NOMO-1 treated with dmso at 0.1 percent for 144 hours (cell line): ENCODE measurements at regions not wholly inside any gene's neighbourhood (a gene's known extent, or its start where the extent isn't known, plus 50 kb on each side); places are given as distances from the start of the nearest gene placed in this dataset.

Source experiments
- DNase-seq: peaks from one replicate; lab custom pipeline; 2025; ENCODE audit not compliant: unreplicated experiment; lab: John Stamatoyannopoulos, UW

- no peak for DNase-seq
Measured at GRCh38 chr3:189455009-189455408, 176.2 kb upstream of the TP63 start.

- no peak for DNase-seq
Measured at GRCh38 chr3:189455641-189456417, 175.4 kb upstream of the TP63 start.

DNA sequence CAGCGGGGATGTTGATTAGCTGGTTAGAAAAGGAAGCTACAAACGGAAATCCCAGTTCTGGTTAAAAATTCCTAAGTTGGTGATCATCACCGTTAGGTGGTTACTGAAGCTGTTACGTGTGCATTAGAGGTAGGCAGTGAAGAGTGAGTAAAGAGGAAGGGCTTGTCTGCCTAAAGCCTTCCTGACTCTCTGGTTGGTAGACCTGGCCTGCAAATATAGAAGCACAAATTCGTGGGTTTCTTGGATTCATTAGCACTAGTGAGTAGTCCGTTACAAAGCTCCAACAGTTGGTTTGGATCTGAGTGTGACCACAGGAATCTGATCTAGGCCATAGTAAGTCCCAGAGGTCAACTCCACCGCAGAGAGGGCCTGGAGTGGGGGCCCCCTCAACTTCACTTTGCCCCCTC, 174.0 kb upstream of the TP63 start:
- no peak for DNase-seq

- DNase-seq, result no peak
Measured at GRCh38 chr3:189457631-189458412, 173.4 kb upstream of the TP63 start.

DNA sequence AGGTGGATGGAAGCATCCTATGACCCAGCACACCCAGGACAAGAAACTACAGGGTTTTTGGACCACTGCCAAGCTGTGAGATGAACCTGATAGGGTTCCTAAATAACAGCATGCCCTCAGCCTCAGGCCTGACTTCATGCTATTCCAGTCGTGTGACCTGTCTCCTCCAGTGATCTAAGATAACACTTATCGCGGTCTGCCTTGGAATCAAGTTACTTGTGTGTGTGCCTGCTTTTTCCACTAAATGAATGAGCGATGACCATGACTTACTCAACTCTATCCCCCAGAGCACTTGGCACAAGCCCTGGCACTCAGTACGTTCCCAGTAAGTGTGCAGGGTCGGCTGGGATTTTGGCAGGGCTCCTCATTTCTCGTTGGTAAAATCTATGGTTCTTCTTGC, 172.7 kb upstream of the TP63 start:
- no peak for DNase-seq

DNA sequence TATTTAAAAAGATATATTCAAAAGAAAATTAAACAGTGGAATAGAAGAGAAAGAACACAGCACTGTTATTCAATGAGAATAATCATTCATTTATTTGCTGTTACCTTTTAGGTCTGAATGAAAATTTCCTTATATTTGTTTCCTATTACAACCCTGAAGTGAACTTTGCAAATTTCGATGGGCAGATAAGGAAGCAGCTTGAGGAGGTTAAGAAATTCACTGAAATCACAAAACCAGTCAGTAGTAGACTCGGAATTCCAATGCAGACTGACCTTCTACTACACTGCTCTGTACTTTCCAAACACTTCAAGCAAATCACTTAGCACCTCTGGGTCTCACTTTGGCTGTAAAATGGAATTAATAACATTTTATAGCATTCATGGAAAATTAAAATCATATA, 172.0 kb upstream of the TP63 start:
- DNase-seq, result no peak

- DNase-seq, result no peak
Measured at GRCh38 chr3:189460511-189460910, 170.7 kb upstream of the TP63 start.

- DNase-seq, result no peak
Measured at GRCh38 chr3:189464799-189465198, 166.4 kb upstream of the TP63 start.

- no peak for DNase-seq
Measured at GRCh38 chr3:189466004-189466403, 165.2 kb upstream of the TP63 start.

DNA sequence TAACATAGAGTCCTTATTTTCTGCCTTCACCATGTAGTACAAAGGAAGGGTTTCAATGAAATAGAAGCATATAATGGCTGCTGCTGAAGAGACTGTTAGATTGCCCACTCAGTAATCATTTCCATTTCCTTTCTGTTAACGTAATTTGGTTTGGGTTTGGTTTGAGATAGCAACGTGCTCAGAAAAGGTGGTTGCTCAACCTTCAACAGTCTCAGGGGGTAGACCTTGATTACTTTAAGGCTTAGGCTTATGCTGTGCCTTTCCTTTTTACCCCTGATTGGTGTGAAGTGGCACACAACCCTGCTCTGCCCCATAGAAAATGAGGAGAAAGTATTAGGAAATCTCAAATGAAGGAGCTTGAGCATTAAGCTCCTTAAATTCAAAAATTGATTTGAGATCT, 163.7 kb upstream of the TP63 start:
- DNase-seq, result peak; percentile 84

- no peak for DNase-seq
Measured at GRCh38 chr3:189474944-189475343, 156.2 kb upstream of the TP63 start.

DNA sequence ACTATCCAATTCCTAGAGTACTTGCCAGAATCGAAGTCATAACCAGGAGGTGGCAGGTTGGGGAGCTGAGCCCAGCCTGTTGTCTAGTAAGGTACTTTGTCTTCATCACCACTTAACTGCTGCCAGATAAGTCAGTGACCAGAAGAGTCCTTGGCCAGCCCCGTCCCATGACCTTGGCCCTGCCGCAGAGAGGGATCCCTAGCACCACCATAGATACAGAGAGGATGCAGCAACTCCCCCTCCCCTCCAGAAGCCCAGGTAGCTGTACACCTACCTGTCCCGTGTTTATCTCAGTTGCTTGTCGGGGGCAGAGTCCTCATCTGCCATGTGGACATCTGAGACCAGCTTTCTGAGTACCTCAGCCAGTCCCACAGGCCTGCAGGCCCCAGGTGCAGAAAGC, 153.6 kb upstream of the TP63 start:
- no peak for DNase-seq

DNA sequence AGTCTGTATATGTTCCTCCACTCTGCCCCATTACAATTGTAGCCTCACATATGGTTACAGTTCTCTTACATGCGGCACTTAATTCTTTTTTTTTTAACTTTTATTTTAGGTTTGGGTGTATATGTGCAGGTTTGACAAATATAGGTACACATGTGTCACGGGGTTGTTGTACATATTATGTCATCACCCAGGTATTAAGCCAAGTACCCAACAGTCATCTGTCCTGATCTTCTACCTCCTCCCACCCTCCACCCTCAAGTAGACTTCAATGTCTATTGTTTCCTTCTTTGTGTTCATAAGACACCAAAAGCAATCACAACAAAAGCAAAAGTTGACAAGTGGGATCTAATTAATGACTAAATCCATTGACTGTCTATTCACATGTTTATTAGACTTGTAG, 144.6 kb upstream of the TP63 start:
- DNase-seq, result no peak

DNA sequence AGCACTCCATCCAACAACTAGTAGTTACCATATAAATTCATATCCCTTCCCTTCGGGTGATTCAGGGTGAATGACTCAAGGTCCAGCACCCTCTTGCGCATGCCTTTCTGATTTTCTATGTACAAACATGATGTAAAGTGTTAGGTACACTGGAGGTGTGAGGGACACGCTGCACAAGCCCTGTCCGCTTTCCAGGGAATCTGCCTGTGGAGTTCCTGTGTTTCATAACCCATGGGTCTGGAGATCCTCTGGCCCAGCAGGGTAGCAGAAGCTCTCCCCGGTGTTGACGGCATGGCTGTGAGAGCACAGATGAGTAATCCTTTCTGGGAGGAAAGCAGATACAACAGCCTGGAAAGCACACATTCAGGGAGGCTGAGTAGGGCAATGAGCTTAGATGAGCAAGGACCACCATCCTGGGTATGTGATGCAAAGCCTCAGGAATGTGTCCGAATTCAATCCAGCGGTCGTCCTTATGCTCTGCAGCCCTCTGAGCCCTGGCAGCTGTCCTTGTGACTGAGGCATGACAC, 142.9 kb upstream of the TP63 start:
- DNase-seq, result no peak

- no peak for DNase-seq
Measured at GRCh38 chr3:189490337-189490736, 140.9 kb upstream of the TP63 start.

DNA sequence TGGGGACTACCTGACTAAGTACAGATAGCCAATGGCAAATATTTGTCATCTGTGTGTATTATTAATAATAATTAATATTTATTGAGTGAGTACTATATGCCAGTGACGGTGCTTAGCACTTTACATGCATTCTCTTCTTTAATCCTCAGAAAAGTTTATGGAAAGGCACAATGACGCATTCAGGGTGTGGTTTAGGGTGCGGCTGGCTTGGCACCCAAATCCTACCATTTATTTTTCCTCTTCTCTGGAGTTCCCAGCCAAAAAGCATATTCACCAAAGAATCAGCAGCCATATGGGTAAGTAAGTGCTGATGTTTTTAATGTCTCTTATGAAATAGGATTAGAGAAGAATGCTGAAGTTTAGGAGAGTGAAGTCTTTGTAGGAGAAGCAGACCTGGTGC, 140.4 kb upstream of the TP63 start:
- no peak for DNase-seq

- DNase-seq, result no peak
Measured at GRCh38 chr3:189491831-189492230, 139.4 kb upstream of the TP63 start.

GRCh38 chr3:189493271-189493670, 137.9 kb upstream of the TP63 start:
- DNase-seq, result no peak

DNA sequence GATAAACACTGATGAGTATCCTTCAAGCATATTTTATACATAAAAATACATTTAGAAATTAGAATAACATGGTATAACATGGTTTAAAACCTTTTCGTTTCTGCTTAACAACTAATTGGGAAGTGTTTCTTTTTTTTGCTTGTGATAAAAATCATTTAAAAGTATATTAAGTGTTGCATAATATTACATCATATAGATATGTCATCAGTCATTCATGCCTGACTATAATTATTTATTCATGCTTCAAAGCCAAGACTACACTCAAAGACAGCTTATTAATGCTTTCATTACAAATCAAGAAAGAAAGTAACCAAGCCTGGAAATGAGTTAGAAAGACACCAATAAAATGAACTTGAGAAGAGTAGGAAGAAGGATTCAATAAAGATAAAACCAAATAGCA, 136.6 kb upstream of the TP63 start:
- DNase-seq, result no peak

DNA sequence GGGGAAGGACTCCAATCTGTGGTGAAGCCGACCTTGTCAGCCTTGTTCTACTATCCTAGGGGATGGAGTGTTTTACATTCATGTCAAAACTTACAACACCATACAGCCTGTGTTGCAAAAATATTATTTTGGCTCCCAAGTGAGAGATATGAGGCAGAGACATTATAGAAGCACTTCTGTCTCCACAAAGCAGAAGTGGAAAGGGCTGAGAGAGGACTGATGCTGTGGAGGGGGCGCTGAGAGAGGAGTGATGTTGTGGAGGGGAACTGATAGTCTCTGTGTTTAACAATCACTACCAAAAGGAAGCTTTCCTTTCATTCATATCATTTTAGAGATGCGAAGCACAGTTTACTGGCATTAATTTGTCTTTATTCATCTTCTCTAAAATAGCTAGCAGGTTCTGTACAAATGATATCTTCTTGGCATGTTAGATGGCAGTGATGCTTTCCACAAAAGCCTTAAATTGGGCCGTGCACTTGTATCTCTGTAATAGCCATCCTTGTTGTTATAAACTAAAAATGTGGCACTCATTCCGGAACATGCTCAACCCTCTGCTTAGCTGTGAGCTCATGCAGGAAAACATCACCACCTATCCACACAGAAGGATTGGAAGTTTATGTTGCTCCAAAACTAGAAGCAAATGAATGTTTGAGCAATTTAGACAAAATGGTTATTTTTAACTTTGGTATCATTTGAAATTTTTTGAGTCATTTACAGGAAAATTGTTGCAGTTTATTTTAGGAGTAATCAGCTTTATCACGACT, 134.6 kb upstream of the TP63 start:
- DNase-seq, result peak; percentile 75

GRCh38 chr3:189498995-189499704, 132.0 kb upstream of the TP63 start:
- DNase-seq, result no peak
